IMR-90 (cell line): ENCODE measurements at regions not wholly inside any gene's neighbourhood (a gene's known extent, or its start where the extent isn't known, plus 50 kb on each side); places are given as distances from the start of the nearest gene placed in this dataset.

Source experiments
- ATAC-seq: fragments of 200-7000 bp; cut with Tn5 transposase; 2 replicates; pipeline ENCODE4 v1.9.1; 2020; ENCODE audit warnings: low read depth, mild to moderate bottlenecking, moderate library complexity
- BruUV-seq: library from RNA; stranded (reverse); fragments of 400-500 nt; replicated peaks from 2 replicates; lab custom pipeline; 2021; lab: Mats Ljungman, UMichigan
- CTCF ChIA-PET: fragments of 300-600 bp; formaldehyde crosslinking; extraction: SDS; loops from one replicate; lab custom pipeline; 2021; ENCODE audit warnings: antibody characterized with exemption; lab: Yijun Ruan, JAX
- POLR2A ChIA-PET: fragments of 300-600 bp; sonication (Branson Sonifier 250); formaldehyde crosslinking; loops from one replicate; lab custom pipeline; 2022; ENCODE audit warnings: antibody characterized with exemption; ENCODE audit not compliant: unreplicated experiment; lab: Charles Lee
- DNase-seq: peaks from one replicate; pipeline ENCODE4 v3.0.0; 2013
- H2AFZ ChIP-seq: replicated peaks from 2 replicates; pipeline ENCODE3; 2013; ENCODE audit warnings: low read length, mild to moderate bottlenecking; ENCODE audit not compliant: poor library complexity
- H2AK5ac ChIP-seq: 2 replicates; pipeline ENCODE4 v1.6.1; 2013; ENCODE audit warnings: low read depth, low read length, inconsistent platforms
- H2AK9ac ChIP-seq: replicated peaks from 2 replicates; pipeline ENCODE3; 2013; ENCODE audit warnings: mild to moderate bottlenecking, low read depth, low read length, moderate library complexity; ENCODE audit not compliant: poor library complexity
- H2BK120ac ChIP-seq: 2 replicates; pipeline ENCODE4 v1.6.1; 2013; ENCODE audit warnings: low read depth, low read length, inconsistent platforms
- H2BK15ac ChIP-seq: 3 replicates; pipeline ENCODE4 v1.6.1; 2013; ENCODE audit warnings: low read depth, low read length, inconsistent platforms
- H2BK20ac ChIP-seq: 2 replicates; pipeline ENCODE4 v1.6.1; 2013; ENCODE audit warnings: low read depth, mild to moderate bottlenecking, inconsistent platforms, low read length, moderate library complexity
- H2BK5ac ChIP-seq: 2 replicates; pipeline ENCODE4 v1.6.1; 2013; ENCODE audit warnings: mild to moderate bottlenecking, low read depth, low read length, inconsistent platforms; ENCODE audit not compliant: poor library complexity, severe bottlenecking
- H3K14ac ChIP-seq: replicated peaks from 2 replicates; pipeline ENCODE4 v1.6.1; 2013; ENCODE audit warnings: low read depth, low read length, inconsistent platforms
- H3K18ac ChIP-seq: 2 replicates; pipeline ENCODE4 v1.6.1; 2013; ENCODE audit warnings: low read depth, low read length, control low read depth
- H3K23ac ChIP-seq: 2 replicates; pipeline ENCODE4 v1.6.1; 2013; ENCODE audit warnings: low read depth, low read length, inconsistent platforms
- H3K27ac ChIP-seq: 2 replicates; pipeline ENCODE4 v1.5.1; 2013; ENCODE audit warnings: mild to moderate bottlenecking, control low read depth, low read length; ENCODE audit not compliant: insufficient read depth
- H3K27me3 ChIP-seq: 2 replicates; pipeline ENCODE4 v1.6.1; 2013; ENCODE audit warnings: low read length; ENCODE audit not compliant: control insufficient read depth, insufficient read depth
- H3K36me3 ChIP-seq: 2 replicates; pipeline ENCODE4 v1.6.1; 2013; ENCODE audit warnings: low read length, mixed read lengths; ENCODE audit not compliant: control insufficient read depth, insufficient read depth
- H3K4ac ChIP-seq: 2 replicates; pipeline ENCODE4 v1.6.1; 2013; ENCODE audit warnings: low read depth, low read length, inconsistent platforms
- H3K4me1 ChIP-seq: 2 replicates; pipeline ENCODE4 v1.6.1; 2013; ENCODE audit warnings: low read length, mixed read lengths; ENCODE audit not compliant: control insufficient read depth, insufficient read depth
- H3K4me2 ChIP-seq: 2 replicates; pipeline ENCODE4 v1.6.1; 2013; ENCODE audit warnings: low read depth, mild to moderate bottlenecking, control low read depth, low read length, moderate library complexity
- H3K4me3 ChIP-seq: 2 replicates; pipeline ENCODE4 v1.5.1; 2013; ENCODE audit warnings: low read depth, mild to moderate bottlenecking, control low read depth, low read length, moderate library complexity; ENCODE audit not compliant: insufficient read depth
- H3K56ac ChIP-seq: 2 replicates; pipeline ENCODE4 v1.6.1; 2013; ENCODE audit warnings: low read length, inconsistent platforms; ENCODE audit not compliant: insufficient read depth; ENCODE audit errors: extremely low read depth
- H3K79me1 ChIP-seq, 2 experiments: 2 replicates each; pipeline ENCODE4 v1.6.1; 2013; ENCODE audit warnings: low read length in 2 of 2, inconsistent platforms in 1 of 2, low read depth in 1 of 2
- H3K9ac ChIP-seq: 2 replicates; pipeline ENCODE4 v1.6.1; 2013; ENCODE audit warnings: low read depth, low read length, control low read depth
- H3K9me1 ChIP-seq: 2 replicates; pipeline ENCODE4 v1.6.1; 2013; ENCODE audit warnings: low read length, inconsistent platforms; ENCODE audit not compliant: insufficient read depth
- H3K9me3 ChIP-seq: 2 replicates; pipeline ENCODE4 v1.6.1; 2013; ENCODE audit warnings: low read length; ENCODE audit not compliant: control insufficient read depth, insufficient read depth
- H4K20me1 ChIP-seq: 2 replicates; pipeline ENCODE4 v1.6.1; 2013; ENCODE audit warnings: low read length, inconsistent platforms; ENCODE audit not compliant: insufficient read depth
- H4K5ac ChIP-seq: 2 replicates; pipeline ENCODE4 v1.6.1; 2013; ENCODE audit warnings: mild to moderate bottlenecking, low read depth, low read length, control low read depth
- H4K8ac ChIP-seq, 2 experiments: 2 replicates each; pipeline ENCODE4 v1.6.1; 2013; ENCODE audit warnings: low read depth in 2 of 2, low read length in 2 of 2, control low read depth in 1 of 2, inconsistent platforms in 1 of 2
- H4K91ac ChIP-seq: 2 replicates; pipeline ENCODE4 v1.6.1; 2013; ENCODE audit warnings: low read depth, low read length, inconsistent platforms; ENCODE audit not compliant: insufficient read depth
- BHLHE40 ChIP-seq: fragments of 150-350 bp; IDR thresholded peaks from 2 replicates; pipeline ENCODE4 v1.6.1; 2016; ENCODE audit warnings: mild to moderate bottlenecking, low read depth, low read length
- CEBPB ChIP-seq: IDR thresholded peaks from 2 replicates; pipeline ENCODE4 v1.6.1; 2012; ENCODE audit warnings: low read depth, low read length, improper control_type of control experiment
- CHD1 ChIP-seq: IDR thresholded peaks from 2 replicates; pipeline ENCODE4 v1.6.1; 2012; ENCODE audit warnings: low read depth, low read length, improper control_type of control experiment
- ELK1 ChIP-seq: fragments of 150-350 bp; IDR thresholded peaks from 2 replicates; pipeline ENCODE4 v1.6.1; 2016; ENCODE audit warnings: low read depth, mild to moderate bottlenecking, low read length, moderate library complexity, borderline replicate concordance
- FOS ChIP-seq: fragments of 150-350 bp; IDR thresholded peaks from 2 replicates; pipeline ENCODE4 v1.6.1; 2016; ENCODE audit warnings: low read depth, low read length
- MAFK ChIP-seq: IDR thresholded peaks from 2 replicates; pipeline ENCODE4 v1.6.1; 2012; ENCODE audit warnings: low read depth, low read length, improper control_type of control experiment
- MXI1 ChIP-seq: IDR thresholded peaks from 2 replicates; pipeline ENCODE4 v1.6.1; 2012; ENCODE audit warnings: low read depth, mild to moderate bottlenecking, low read length, moderate library complexity, borderline replicate concordance
- POLR2A ChIP-seq: IDR thresholded peaks from 2 replicates; pipeline ENCODE4 v1.6.1; 2012; ENCODE audit warnings: mild to moderate bottlenecking, low read depth, low read length
- RCOR1 ChIP-seq: IDR thresholded peaks from 2 replicates; pipeline ENCODE4 v1.6.1; 2012; ENCODE audit warnings: mild to moderate bottlenecking, low read length, improper control_type of control experiment; ENCODE audit not compliant: insufficient replicate concordance
- SMC3 ChIP-seq: fragments of 150-350 bp; IDR thresholded peaks from 2 replicates; pipeline ENCODE4 v1.6.1; 2016; ENCODE audit warnings: low read depth, mild to moderate bottlenecking, antibody characterized with exemption, low read length, moderate library complexity
- USF2 ChIP-seq: fragments of 150-350 bp; IDR thresholded peaks from 2 replicates; pipeline ENCODE4 v1.6.1; 2017; ENCODE audit warnings: mild to moderate bottlenecking, antibody characterized with exemption, low read length, low read depth
- WGBS, 2 experiments: methylation state at CpG; one replicate each; pipeline versions ENCODE4 v1.1.5 to v1.1.7; 2013; ENCODE audit warnings: missing lambda C conversion rate in 2 of 2; ENCODE audit not compliant: insufficient read length in 1 of 2; ENCODE audit errors: extremely low coverage in 2 of 2; 5-methylcytosine and 5-hydroxymethylcytosine counted together
- dilution Hi-C: fragments of 300-500 bp; cut with HindIII; formaldehyde crosslinking; loops from one replicate; pipeline ENCODE4 v1.14.3; 2018; ENCODE audit warnings: low sequenced_read_pairs; ENCODE audit not compliant: unreplicated experiment
- in situ Hi-C: fragments of 300-500 bp; cut with MboI; formaldehyde crosslinking; loops from 3 replicates; pipeline ENCODE4 v1.14.3; 2019; ENCODE audit warnings: low sequenced_read_pairs, inconsistent platforms, mixed read lengths
- intact Hi-C: fragments of 100-400 bp; cut with micrococcal nuclease; formaldehyde crosslinking; loops from 2 replicates; pipeline ENCODE4 v1.10.0; 2022

GRCh38 chr1:186557147-186557777 is 96.3 kb upstream of the PDC start:
- Histone ChIP-seq H2AFZ (no peak overlapping the region), H3K9me3 (no peaks in the 10 kb centered on the region; the same call in 1 of the 2 replicates), H3K27ac (no peak overlapping the region), H3K9ac (no peak overlapping the region), H3K4me2 (no peak overlapping the region), H3K79me1 (no peaks in the 10 kb centered on the region), H3K27me3 (no peaks in the 10 kb centered on the region), H3K9me1 (no peaks in the 10 kb centered on the region), H3K4me1 (no peaks in the 10 kb centered on the region; the same call in 1 of the 2 replicates), H4K5ac (no peak overlapping the region), H3K23ac (no peak overlapping the region), H3K56ac (no peak overlapping the region), H2BK15ac (no peak overlapping the region), H2BK120ac (no peak overlapping the region), H2AK5ac (no peak overlapping the region), H3K4me3 (no peak overlapping the region), H4K91ac (no peak overlapping the region), H3K36me3 (no peaks in the 10 kb centered on the region), H2AK9ac (no peak overlapping the region), H2BK20ac (no peak overlapping the region), H2BK5ac (no peak overlapping the region), H3K18ac (no peak overlapping the region), H4K20me1 (no peaks in the 10 kb centered on the region), H3K14ac (no peak overlapping the region), H3K4ac (no peak overlapping the region), H4K8ac (no peak overlapping the region)
- no peak for TF ChIP-seq CHD1
- TF ChIP-seq USF2: no peak
- TF ChIP-seq CEBPB: no peak
- no peak for TF ChIP-seq FOS
- TF ChIP-seq MAFK: no peak
- no peak for TF ChIP-seq SMC3
- TF ChIP-seq BHLHE40: no peak
- TF ChIP-seq ELK1: no peak
- TF ChIP-seq MXI1: no peak
- TF ChIP-seq POLR2A: no peak
- no peak for TF ChIP-seq RCOR1
- in situ Hi-C loops (no loop called here), dilution Hi-C loops (no loop called here), intact Hi-C loops (no loop called here)
- ATAC-seq (no peak), DNase-seq (no peak)
- BruUV-seq: no TSS peak
- POLR2A ChIA-PET: no interaction called here
- CTCF ChIA-PET: interaction anchor here (0.7 kb wide), 1 partner anchor 429 kb away, joined by 3 read pairs; no protein-coding TSS in a partner anchor
- no CpG with 5 or more reads among the region's 2 CpGs for WGBS, 2 experiments
